ENCODE measurements at regions not wholly inside any gene's neighbourhood (a gene's known extent, or its start where the extent isn't known, plus 50 kb on each side); places are given as distances from the start of the nearest gene placed in this dataset.

DNA sequence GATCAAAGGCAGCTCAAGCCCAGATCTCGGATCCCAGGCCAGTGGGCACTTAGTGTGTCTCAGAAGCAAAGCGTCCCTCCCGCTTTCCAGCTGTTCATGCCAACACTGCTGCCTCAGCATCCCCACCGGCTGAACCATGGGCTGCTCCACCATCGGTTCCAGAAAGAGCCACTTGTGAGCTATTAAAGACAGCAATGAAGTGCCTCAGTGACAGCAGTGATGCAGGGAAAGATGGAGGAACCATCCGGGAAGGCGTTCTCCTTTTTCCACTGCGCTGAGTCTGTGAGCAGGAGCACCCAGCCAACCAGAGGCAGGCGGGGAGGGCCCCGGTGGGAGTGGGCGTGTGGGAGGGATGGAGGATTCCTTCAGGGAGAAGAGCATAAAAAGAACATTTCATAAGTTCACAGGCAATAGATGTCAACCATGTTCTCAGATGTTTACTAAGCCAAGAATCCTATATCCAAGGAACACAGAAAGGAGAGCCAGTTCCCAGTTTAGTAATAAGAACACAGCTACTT, 96.2 kb upstream of the MKI67 start:
- no peak for DNase-seq

- DNase-seq: no peak
Measured at GRCh38 chr10:128230401-128230800, 104.2 kb upstream of the MKI67 start.

DNA sequence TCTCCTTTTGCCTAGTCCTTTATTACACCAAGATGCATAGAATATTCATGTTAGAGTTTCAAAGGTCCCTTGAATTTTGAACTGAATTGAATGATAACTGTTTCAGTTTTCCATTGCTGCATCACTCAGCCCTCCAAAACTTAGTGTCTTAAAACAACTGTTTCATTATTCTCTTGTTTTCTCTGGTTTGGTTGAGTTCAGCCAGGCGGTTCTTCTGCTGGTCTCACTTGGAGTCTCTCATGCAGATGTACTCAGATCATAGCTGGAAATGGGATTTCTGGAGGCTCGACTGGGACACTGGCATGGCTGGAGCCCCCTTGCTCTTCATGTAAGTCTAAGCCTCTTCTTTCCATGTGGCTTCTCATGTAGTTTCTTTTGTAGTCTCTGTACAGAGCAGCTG, 107.2 kb upstream of the MKI67 start:
- DNase-seq: no peak

DNA sequence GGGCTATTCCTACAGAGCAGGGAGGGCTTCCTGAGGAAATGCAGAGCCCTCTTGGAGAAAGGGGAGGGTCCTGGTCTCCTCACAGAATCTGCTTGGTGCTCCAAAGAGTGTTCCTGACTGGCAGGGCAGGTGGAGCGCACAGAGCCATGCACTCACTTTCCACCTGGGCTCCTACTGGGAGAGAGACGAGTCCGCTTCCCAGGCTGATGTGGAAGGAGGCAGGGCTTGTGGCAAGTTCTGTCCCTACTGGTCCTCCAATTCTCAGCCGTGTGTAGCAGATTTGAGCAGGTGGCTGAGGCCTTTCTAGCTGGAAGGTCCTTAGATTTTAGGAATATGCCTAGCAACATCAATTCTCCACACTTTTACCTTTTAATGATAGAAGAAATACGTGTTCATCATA, 111.5 kb upstream of the MKI67 start:
- no peak for DNase-seq

DNA sequence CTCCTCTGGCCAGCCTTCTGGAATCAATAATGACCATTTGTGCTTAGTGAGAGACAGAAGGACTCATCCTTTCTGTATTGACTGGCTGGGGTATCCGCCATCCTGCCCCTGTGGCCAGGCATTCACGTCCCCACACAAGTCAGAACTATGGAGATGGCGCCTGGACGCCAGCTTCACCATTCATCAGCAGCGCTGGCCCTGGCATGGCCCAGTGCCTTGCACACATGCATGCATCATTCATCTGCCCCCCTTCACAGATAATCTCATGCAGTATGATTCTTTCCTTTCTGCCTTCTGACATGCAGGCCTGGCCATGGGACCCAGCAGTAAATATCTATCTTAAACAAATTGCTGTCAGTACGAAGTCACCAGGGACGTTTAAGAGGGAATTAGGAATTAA, 114.8 kb upstream of the MKI67 start:
- DNase-seq: no peak

DNA sequence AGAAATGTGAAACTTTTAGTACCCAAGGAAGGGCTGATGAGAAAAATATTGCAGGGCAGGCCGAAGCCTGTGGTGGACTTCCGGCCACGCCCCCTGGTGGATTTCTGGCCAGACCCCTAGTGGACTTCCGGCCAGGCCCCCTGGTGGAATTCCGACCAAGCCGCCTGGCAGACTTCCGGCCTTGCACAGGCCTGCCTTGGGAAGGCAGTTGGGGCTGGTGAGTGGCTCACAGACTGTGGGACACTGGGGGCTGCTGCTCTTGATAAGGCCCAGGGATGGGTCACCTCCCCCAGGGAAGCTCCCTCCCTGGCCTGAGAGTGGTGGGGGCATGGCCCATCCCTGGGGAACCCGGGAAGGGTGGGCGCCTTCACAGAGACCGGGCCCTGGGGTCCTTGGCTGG, 116.4 kb upstream of the MKI67 start:
- DNase-seq: no peak

GRCh38 chr10:128245026-128245425, 118.8 kb upstream of the MKI67 start:
- DNase-seq: no peak

- DNase-seq: no peak
Measured at GRCh38 chr10:128247576-128247975, 121.4 kb upstream of the MKI67 start.

DNA sequence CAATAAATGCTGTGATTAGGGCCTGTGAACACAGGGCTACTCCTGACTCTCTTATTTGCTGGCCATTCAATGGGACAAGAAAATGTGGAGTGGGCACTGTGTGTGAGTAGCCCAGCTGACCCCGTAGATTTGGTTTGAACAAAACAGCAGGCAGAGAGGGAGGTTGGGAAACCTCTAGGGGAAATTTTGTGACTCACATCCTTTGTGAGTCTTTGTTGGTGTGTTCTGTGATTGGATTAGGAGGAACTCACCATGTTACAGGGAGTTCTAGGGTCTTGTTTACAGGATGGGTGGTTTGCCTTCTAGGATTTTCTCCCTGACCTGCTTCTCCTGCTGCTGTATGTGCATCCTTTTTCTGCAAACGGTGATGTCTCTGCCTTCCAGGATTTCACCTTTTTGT, 128.3 kb upstream of the MKI67 start:
- no peak for DNase-seq

DNA sequence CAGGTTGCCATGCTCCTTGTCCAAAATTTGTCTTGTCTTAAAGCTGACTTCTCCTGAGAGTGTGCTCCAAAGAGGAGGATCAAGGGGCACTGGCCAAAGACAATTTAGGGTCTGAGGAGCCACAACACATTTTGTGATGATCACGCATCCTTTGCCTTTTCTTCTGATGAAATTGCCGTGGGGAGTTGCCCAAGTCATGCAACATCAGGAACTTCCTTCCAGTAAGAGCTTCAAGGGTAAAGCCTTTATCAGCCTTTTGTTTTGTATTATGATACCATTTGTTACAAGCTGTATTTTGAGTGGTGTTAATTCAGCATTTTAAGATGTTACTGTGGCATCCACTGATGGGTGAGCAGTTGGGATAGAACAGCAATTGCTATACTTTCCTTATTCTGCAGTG, 131.2 kb upstream of the MKI67 start:
- DNase-seq: no peak

DNA sequence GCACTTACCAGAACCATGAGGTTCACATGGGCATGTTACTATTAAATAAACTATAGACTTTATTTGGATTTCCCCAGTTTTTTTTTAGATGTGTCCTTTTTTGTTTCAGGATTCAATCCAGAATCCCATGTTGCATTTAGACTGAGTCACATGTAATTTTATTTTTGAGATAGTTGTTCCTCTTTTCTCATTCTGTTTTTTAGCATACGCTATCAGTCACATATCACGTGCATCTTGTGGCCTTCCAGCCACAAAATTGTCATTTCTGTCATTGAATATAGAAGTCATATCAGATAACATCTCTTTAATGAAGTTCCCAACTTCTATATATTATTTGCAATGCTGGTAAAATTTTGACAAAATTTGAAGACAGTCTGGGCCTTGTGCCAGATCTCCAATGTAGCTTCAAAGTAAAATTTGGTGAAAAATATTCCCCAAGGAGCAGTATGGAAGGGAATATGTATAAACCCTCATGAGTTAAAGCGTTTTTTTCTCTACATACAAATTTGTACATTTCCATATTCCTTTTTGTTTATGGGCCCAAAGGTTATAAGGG, 132.3 kb upstream of the MKI67 start:
- DNase-seq: no peak

- DNase-seq: peak; percentile 61 to 68
Measured at GRCh38 chr10:128263891-128264688, 137.9 kb upstream of the MKI67 start.

DNA sequence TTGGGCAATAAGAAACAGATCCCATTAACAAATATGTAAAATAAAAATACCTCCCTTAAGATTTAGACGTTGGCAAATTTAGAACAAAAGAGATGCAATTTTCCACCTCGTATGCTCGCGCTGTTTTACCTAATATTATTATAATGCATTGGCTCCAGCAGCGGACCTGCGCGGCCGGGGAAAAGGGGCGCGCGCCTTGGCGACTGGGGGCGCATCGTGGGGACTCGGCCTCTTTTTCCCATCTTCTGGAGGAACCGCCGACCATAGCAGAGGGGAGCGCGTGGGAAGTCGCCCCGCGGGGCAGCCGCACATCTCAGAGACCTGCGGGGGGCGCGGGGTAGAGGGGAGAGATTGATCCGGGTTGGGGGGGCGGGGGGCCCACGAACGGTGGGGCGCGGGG, 139.4 kb upstream of the MKI67 start:
- no peak for DNase-seq

DNA sequence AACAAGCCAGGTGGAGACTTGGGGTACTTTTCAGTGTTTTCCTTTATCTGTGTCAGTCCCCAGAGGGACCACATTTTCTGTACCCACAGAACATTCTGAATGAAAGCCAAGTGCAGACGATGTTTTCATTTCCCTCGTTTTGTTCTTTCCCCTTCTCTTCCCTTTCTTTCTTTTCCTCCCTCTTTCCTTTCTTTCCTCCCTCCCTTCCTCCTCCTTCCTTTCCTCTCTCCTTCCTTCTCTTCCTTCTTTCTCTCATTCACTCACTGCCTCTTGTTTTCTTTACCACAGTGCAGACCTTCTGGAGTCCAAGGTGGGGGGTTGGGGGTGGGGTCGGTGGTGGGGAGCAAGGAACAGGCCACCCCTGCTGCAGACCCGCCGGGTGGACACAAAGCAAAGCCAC, 141.4 kb upstream of the MKI67 start:
- no peak for DNase-seq

DNA sequence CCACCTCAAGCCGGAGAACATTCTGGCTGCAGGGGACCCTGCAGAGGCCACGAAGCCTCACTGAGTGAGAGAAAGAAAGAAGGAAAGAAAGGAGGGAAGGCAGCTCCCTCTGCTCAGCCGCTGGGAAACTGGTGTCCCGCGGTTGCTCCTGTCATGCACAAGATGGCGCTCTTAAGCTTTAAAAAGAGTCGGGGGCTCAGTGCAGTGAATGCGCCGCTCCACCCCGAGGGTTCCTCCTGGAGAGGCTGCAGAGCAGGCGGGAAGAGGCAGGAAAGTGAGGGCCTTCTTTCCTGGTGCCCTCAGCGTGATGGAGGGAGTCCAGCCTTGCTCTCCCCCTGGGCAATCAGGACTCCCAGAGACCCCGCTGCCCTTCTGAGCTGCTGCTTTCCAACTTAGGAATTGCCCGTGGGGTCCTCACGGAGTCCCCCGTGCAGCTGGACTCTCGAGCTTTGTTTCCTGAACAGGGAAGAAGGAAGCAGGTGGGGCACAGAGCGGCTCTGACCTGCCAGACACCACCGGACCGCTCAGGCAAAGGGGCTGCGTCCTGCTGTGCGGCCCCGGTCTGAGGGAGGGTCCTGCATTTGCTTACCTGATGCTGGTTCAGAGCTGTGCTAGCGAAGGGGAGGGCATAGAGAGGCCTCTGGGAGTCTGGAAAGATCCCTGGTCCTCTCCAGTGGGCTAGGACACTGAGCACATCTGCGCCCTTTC, 141.9 kb upstream of the MKI67 start:
- DNase-seq: peak; percentile 6 to 20

DNA sequence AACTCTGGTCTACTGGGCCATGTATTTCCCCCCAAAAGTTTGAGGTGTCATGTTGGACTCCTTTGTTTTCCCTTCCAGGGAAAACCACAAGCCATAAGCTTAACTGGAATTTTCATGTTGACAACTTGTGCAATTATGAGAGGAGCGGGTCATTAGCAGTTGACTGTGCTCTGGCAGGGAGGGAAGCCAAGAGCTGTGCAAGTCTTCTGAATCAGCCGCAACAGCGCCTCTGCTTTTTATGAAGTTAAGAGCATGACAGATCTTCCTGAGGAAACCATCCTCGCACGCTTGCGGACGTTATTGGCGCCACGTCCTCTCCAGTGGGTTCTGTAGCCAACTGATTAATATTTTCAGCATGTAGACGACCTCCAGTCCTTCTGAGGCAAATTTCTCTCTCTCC, 148.7 kb upstream of the MKI67 start:
- peak; percentile 6 to 14 for DNase-seq

GRCh38 chr10:128275388-128276177, 149.4 kb upstream of the MKI67 start:
- peak in 1 of 2 experiments; percentile 3 for DNase-seq

DNA sequence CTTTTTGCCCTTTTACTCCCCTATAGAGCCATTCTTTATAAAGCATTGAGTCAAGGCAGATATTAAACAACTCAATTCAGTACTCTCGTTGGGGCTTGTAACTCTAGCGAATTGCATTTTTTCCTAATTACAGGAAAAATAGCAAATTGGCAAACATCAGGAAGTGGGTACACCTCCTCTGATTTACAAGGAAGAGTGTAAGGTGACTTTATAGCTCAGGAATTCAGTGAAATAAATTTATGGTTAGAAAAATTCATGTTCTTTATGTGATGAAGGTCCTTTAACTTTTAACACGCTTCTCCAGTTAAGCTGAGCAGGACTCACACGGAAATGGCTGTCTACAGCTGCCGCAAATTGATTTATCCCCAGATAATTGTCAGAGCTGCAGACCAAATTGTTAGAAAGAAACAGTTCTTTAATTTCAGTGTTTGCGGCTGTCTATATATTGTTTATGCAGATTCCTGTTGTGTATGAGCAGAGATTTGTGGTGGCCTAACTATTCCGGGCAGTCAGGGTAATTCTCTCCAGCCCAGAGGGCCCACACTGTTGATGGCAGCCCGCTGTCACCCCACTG, 151.1 kb upstream of the MKI67 start:
- no peak for DNase-seq

- DNase-seq: no peak
Measured at GRCh38 chr10:128278362-128278761, 152.1 kb upstream of the MKI67 start.

DNA sequence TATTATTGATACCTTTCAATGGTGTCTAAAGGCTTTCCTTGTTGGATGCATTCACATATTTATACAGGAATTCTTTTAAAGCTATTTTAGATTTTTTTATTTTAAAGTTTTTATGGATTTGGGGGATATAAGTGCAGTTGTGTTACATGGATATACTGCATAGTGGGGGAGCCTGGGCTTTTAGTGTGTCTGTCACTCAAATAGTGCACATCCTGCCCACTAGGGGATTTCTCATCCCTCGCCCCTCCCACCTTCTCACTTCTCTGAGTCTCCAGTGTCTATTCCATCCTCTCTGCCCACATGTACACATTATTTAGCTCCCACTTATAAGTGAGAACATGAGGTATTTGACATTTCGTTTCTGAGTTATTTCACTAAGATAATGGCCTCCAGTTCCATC, 154.0 kb upstream of the MKI67 start:
- DNase-seq: no peak

DNA sequence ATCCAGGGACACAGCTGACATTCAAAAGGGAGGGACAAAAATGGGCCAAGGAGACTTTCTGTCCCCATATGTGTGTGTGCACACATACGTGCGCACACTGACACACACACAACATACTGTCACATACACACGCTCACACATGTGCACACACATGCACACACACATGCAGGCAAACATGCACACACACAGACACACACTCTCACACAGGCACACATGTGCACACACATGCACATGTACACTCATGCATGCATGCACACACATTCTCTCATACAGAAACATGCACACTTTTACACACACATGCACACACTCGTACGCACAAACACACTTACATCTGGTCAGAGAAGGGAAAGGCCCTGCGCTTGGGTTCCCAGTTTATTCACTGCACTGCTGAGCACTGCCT, 155.1 kb upstream of the MKI67 start:
- no peak for DNase-seq

DNA sequence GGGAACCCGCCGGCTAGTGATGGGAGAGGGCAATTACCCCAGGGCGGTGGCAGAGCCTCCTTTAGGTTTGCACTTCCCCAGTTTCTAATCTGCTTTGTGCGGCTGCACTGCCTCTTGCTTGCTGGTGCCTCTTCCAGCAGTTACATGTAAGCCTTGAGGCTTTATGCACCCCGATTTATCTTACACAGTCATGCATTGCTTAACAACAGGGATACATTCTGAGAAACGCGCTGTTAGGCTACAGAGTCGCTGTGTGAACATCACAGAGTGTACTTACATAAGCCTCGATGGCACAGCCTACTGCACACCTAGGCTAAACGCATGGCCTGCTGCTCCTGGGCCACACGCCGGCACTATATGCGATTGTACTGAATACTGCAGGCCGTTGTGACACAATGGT, 155.6 kb upstream of the MKI67 start:
- DNase-seq: no peak

Data from activated CD4-positive, alpha-beta T cell treated with anti-CD3 and anti-CD28 coated beads, Interleukin-2, amount 50 U/mL, for 48 hours (primary cell).